OCI-LY7 (cell line): ENCODE measurements at regions not wholly inside any gene's neighbourhood (a gene's known extent, or its start where the extent isn't known, plus 50 kb on each side); places are given as distances from the start of the nearest gene placed in this dataset.

Experiments
- CTCF ChIP-seq: fragments of 200-600 bp; sonication (generic); conservative IDR thresholded peaks from 2 replicates; pipeline ENCODE4 v1.5.1; 2014; ENCODE audit warnings: mild to moderate bottlenecking, antibody characterized with exemption, low read length, moderate library complexity, mixed read lengths
- EZH2phosphoT487 ChIP-seq: fragments of 200-600 bp; sonication (generic); IDR thresholded peaks from 2 replicates; pipeline ENCODE4 v1.6.1; 2018; ENCODE audit warnings: low read depth, borderline replicate concordance, mild to moderate bottlenecking, mixed run types, antibody characterized with exemption, low read length, moderate library complexity, mixed read lengths

GRCh38 chr6:165081944-165082532, 227.4 kb downstream of the C6orf118 start:
- no peak for TF ChIP-seq CTCF
- TF ChIP-seq EZH2phosphoT487 = no peak
